Fibroblast of skin of right biceps (primary cell): ENCODE measurements at regions not wholly inside any gene's neighbourhood (a gene's known extent, or its start where the extent isn't known, plus 50 kb on each side); places are given as distances from the start of the nearest gene placed in this dataset.
A peak's percentile ranks its signal among the peaks of the same experiment; 100 is the strongest.
"Not testable (repeated sequence)": the region's sequence is repeated elsewhere in the genome, so short reads cannot be mapped to it uniquely, and the experiment has no call there.

Source experiments
- DNase-seq: peaks from one replicate; pipeline ENCODE4 v3.0.0-alpha.2; 2013

- DNase-seq, result no peak
Measured at GRCh38 chr6:144360401-144360800, 75.3 kb downstream of the UTRN start.

GRCh38 chr6:144361016-144361415 is 75.9 kb downstream of the UTRN start:
- DNase-seq, result no peak

GRCh38 chr6:144362042-144363018 is 77.2 kb downstream of the UTRN start:
- DNase-seq, result no peak

- DNase-seq, result no peak
Measured at GRCh38 chr6:144364208-144364720, 79.1 kb downstream of the UTRN start.

- no peak for DNase-seq
Measured at GRCh38 chr6:144364782-144365181, 79.6 kb downstream of the UTRN start.

- DNase-seq, result peak; percentile 39
Measured at GRCh38 chr6:144365271-144365670, 80.1 kb downstream of the UTRN start.

- DNase-seq, result not testable (repeated sequence)
Measured at GRCh38 chr6:144369696-144370095, 84.6 kb downstream of the UTRN start.

- no peak for DNase-seq
Measured at GRCh38 chr6:144372116-144372515, 87.0 kb downstream of the UTRN start.

GRCh38 chr6:144372611-144373594 is 87.8 kb downstream of the UTRN start:
- no peak for DNase-seq

GRCh38 chr6:144374525-144374924 is 89.4 kb downstream of the UTRN start:
- not testable (repeated sequence) for DNase-seq

- peak; percentile 83 for DNase-seq
Measured at GRCh38 chr6:144377586-144378210, 92.6 kb downstream of the UTRN start.

- DNase-seq, result no peak
Measured at GRCh38 chr6:144378437-144378836, 93.3 kb downstream of the UTRN start.

GRCh38 chr6:144379356-144379755 is 94.2 kb downstream of the UTRN start:
- DNase-seq, result peak; percentile 85

GRCh38 chr6:144381499-144381898 is 96.4 kb downstream of the UTRN start:
- DNase-seq, result not testable (repeated sequence)

- DNase-seq, result no peak
Measured at GRCh38 chr6:144383336-144383735, 98.2 kb downstream of the UTRN start.

GRCh38 chr6:144384427-144384826 is 99.3 kb downstream of the UTRN start:
- no peak for DNase-seq

- not testable (repeated sequence) for DNase-seq
Measured at GRCh38 chr6:144389474-144389873, 104.3 kb downstream of the UTRN start.

GRCh38 chr6:144390202-144390601 is 105.1 kb downstream of the UTRN start:
- DNase-seq, result no peak

GRCh38 chr6:144390886-144391285 is 105.8 kb downstream of the UTRN start:
- DNase-seq, result peak; percentile 13

GRCh38 chr6:144392536-144392935 is 107.4 kb downstream of the UTRN start:
- DNase-seq, result no peak

- peak; percentile 14 for DNase-seq
Measured at GRCh38 chr6:144394210-144394609, 109.1 kb downstream of the UTRN start.

- peak; percentile 21 for DNase-seq
Measured at GRCh38 chr6:144395014-144395413, 109.9 kb downstream of the UTRN start.

- no peak for DNase-seq
Measured at GRCh38 chr6:144395826-144396225, 110.7 kb downstream of the UTRN start.
